H1 (cell line): ENCODE measurements at regions not wholly inside any gene's neighbourhood (a gene's known extent, or its start where the extent isn't known, plus 50 kb on each side); places are given as distances from the start of the nearest gene placed in this dataset.

Experiments
- BCL11A ChIP-seq, 2 experiments: IDR thresholded peaks; one replicate each; pipeline ENCODE4 v1.6.1; 2011; ENCODE audit warnings: low read depth in 2 of 2, low read length in 2 of 2, mild to moderate bottlenecking in 2 of 2
- EGR1 ChIP-seq: IDR thresholded peaks from 2 replicates; pipeline ENCODE4 v1.6.1; 2011; ENCODE audit warnings: low read depth, low read length, borderline replicate concordance
- EP300 ChIP-seq, 2 experiments: IDR thresholded peaks; 1 replicate in 1 of 2; 2 replicates in 1 of 2; pipeline ENCODE4 v1.6.1; 2011 to 2012; ENCODE audit warnings: low read depth in 2 of 2, low read length in 2 of 2, mild to moderate bottlenecking in 2 of 2, borderline replicate concordance in 1 of 2, inconsistent platforms in 1 of 2, moderate library complexity in 1 of 2
- TBP ChIP-seq: IDR thresholded peaks from 2 replicates; pipeline ENCODE4 v1.6.1; 2011; ENCODE audit warnings: low read depth, low read length, improper control_type of control experiment
- TF ChIP-seq, protein P1 (sequence below): IDR thresholded peaks from 2 replicates; pipeline ENCODE4 v1.6.1; 2012; ENCODE audit warnings: inconsistent platforms
- TF ChIP-seq, protein P2 (sequence below): IDR thresholded peaks from 2 replicates; pipeline ENCODE4 v1.6.1; 2011; ENCODE audit warnings: low read length, improper control_type of control experiment

DNA sequence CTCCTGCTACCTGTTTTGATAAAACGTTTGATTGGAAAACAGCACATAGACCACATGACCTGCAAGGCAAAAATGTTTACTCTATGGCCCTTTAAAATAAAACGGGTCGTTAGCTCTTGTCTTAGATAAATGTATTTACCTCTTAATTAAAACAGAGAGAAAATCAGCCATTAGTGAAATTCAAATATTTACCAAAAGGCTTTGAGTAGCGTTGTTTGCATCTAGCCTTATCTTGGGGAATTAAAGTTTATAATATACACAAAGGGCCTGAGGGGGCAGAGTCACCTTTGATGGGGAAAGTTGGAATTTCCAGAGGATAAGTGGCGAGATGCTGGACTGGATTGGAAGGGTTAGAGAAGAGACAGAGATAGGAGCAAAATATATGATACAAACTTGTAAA is 111.3 kb downstream of the FBXO4 start (continued):
- TF ChIP-seq BCL11A (IDR thresholded peaks at IDR 0.05; ENCODE audit: low read depth in 2 of 2, low read length in 2 of 2) (no peak), EGR1 (no peak), EP300 (IDR thresholded peaks at IDR 0.05; ENCODE audit: borderline replicate concordance in 1 of 2, low read depth in 2 of 2, low read length in 2 of 2) (no peak), TBP (no peak)
- TF ChIP-seq, protein P1, sequence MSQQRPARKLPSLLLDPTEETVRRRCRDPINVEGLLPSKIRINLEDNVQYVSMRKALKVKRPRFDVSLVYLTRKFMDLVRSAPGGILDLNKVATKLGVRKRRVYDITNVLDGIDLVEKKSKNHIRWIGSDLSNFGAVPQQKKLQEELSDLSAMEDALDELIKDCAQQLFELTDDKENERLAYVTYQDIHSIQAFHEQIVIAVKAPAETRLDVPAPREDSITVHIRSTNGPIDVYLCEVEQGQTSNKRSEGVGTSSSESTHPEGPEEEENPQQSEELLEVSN = no peak
- TF ChIP-seq, protein P2, sequence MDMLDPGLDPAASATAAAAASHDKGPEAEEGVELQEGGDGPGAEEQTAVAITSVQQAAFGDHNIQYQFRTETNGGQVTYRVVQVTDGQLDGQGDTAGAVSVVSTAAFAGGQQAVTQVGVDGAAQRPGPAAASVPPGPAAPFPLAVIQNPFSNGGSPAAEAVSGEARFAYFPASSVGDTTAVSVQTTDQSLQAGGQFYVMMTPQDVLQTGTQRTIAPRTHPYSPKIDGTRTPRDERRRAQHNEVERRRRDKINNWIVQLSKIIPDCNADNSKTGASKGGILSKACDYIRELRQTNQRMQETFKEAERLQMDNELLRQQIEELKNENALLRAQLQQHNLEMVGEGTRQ = no peak
